Neural cell (in vitro differentiated cells): ENCODE measurements at regions not wholly inside any gene's neighbourhood (a gene's known extent, or its start where the extent isn't known, plus 50 kb on each side); places are given as distances from the start of the nearest gene placed in this dataset.

Source experiments
- RAD21 ChIP-seq: fragments of 450-650 bp; conservative IDR thresholded peaks from 2 replicates; pipeline ENCODE4 v1.6.1; 2014; ENCODE audit warnings: antibody characterized with exemption, mild to moderate bottlenecking, moderate library complexity
- TF ChIP-seq, protein P1 (sequence below): fragments of 450-650 bp; IDR thresholded peaks from 2 replicates; pipeline ENCODE4 v1.5.1; 2014; ENCODE audit warnings: antibody characterized with exemption, mild to moderate bottlenecking, moderate library complexity; ENCODE audit not compliant: poor library complexity, severe bottlenecking

GRCh38 chr4:125529071-125529470, 214.3 kb downstream of the FAT4 start:
- TF ChIP-seq, protein P1, sequence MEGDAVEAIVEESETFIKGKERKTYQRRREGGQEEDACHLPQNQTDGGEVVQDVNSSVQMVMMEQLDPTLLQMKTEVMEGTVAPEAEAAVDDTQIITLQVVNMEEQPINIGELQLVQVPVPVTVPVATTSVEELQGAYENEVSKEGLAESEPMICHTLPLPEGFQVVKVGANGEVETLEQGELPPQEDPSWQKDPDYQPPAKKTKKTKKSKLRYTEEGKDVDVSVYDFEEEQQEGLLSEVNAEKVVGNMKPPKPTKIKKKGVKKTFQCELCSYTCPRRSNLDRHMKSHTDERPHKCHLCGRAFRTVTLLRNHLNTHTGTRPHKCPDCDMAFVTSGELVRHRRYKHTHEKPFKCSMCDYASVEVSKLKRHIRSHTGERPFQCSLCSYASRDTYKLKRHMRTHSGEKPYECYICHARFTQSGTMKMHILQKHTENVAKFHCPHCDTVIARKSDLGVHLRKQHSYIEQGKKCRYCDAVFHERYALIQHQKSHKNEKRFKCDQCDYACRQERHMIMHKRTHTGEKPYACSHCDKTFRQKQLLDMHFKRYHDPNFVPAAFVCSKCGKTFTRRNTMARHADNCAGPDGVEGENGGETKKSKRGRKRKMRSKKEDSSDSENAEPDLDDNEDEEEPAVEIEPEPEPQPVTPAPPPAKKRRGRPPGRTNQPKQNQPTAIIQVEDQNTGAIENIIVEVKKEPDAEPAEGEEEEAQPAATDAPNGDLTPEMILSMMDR: no peak
- TF ChIP-seq RAD21: no peak
